ENCODE measurements at regions not wholly inside any gene's neighbourhood (a gene's known extent, or its start where the extent isn't known, plus 50 kb on each side); places are given as distances from the start of the nearest gene placed in this dataset.

- Histone ChIP-seq H3K36me3 (ENCODE audit: insufficient read depth) (no peaks in the 10 kb centered on the region), H3K27ac (ENCODE audit: low read depth) (no peak overlapping the region), H3K4me1 (ENCODE audit: insufficient read depth) (peaks cover 2% of the 10 kb centered on the region), H3K4me3 (ENCODE audit: low read depth, low read length) (no peak overlapping the region)
- no peak for DNase-seq (ENCODE audit: extremely low spot score)
- WGBS: 56% methylated on average over 4 of the region's 4 CpGs
Observed at GRCh38 chr14:22478247-22478646, 110.8 kb downstream of the DAD1 start.

- no peak overlapping the region for H3K4me3 ChIP-seq (ENCODE audit: low read depth, low read length)
- 83% methylated on average over 5 of the region's 5 CpGs for WGBS
- no peaks in the 10 kb centered on the region for H3K36me3 ChIP-seq (ENCODE audit: insufficient read depth)
- DNase-seq (ENCODE audit: extremely low spot score): no peak
- H3K27ac ChIP-seq (ENCODE audit: low read depth): no peak overlapping the region
- peaks cover 2% of the 10 kb centered on the region for H3K4me1 ChIP-seq (ENCODE audit: insufficient read depth)
Observed at GRCh38 chr14:22477569-22478194, 111.3 kb downstream of the DAD1 start.

- Histone ChIP-seq H3K27ac (ENCODE audit: low read depth) (no peak overlapping the region), H3K36me3 (ENCODE audit: insufficient read depth) (no peaks in the 10 kb centered on the region)
- WGBS: 46% methylated on average over 2 of the region's 2 CpGs
Observed at GRCh38 chr14:22476887-22477286, 112.1 kb downstream of the DAD1 start.

DNA sequence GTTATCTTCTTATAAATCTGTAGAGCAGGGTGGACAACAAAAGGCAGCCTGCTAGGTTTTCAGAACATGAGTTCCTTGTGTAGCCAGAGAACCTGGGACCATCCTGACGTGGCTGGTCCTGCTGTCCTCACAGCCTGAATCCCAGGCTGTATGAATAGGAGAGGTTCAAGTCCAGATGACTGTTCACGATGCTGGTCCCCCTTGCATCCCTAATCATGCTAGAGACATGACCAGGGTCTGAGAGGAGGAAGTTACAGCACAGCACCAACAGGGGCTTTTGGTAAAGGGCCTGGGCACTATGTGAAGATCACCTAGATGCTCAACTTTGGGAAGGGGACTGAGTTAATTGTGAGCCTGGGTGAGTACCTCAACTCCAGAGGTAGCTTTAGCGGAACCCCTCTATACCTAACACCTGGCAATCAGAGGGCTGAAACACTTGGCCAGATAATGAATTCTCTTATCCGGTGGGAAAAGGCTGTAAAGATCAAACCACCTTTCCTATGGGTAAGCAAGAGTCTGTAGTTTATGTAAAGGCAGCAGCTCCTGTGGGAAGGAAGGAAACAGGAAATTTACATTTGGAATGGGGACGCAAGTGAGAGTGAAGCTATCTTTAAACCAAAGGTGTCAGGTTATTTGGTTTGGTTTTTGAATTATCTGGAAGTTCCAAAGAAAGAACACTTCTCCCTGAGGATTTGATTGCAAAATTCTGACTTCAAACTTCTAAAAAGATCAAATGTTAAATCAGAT is 112.8 kb downstream of the DAD1 start:
- 88% methylated on average over 5 of the region's 5 CpGs for WGBS
- DNase-seq (ENCODE audit: extremely low spot score): no peak
- H3K27ac ChIP-seq (ENCODE audit: low read depth): no peak overlapping the region
- H3K4me1 ChIP-seq (ENCODE audit: insufficient read depth): peaks cover 2% of the 10 kb centered on the region
- H3K4me3 ChIP-seq (ENCODE audit: low read depth, low read length): no peak overlapping the region
- no peaks in the 10 kb centered on the region for H3K36me3 ChIP-seq (ENCODE audit: insufficient read depth)

More at GRCh38 chr14:22476887-22477286, 112.1 kb downstream of the DAD1 start:
- Histone ChIP-seq H3K4me1 (ENCODE audit: insufficient read depth) (peaks cover 2% of the 10 kb centered on the region), H3K4me3 (ENCODE audit: low read depth, low read length) (no peak overlapping the region)
- DNase-seq (ENCODE audit: extremely low spot score): no peak

DNA sequence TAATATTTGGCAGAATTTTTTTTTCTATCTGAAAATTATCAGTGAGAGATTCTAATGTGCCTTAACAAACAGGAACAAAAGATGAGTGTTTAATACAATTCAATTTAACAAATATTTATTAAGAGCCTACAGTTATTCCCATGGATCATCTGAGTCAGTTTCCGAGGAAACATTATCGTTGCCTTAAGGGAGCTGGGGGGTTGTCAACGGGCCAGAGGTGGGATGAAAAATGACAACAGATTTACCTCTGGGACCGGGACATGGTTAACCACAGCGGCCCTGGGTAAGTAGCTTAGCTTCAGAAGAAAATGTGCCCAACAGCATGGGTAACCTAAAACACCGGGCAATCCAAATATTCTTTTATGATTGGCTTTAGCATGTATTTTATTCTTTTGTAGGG is 113.6 kb downstream of the DAD1 start:
- peaks cover 2% of the 10 kb centered on the region for H3K4me1 ChIP-seq (ENCODE audit: insufficient read depth)
- no peak overlapping the region for H3K4me3 ChIP-seq (ENCODE audit: low read depth, low read length)
- WGBS: 89% methylated on average over 6 of the region's 6 CpGs
- H3K27ac ChIP-seq (ENCODE audit: low read depth): no peak overlapping the region
- no peaks in the 10 kb centered on the region for H3K36me3 ChIP-seq (ENCODE audit: insufficient read depth)
- no peak for DNase-seq (ENCODE audit: extremely low spot score)

DNA sequence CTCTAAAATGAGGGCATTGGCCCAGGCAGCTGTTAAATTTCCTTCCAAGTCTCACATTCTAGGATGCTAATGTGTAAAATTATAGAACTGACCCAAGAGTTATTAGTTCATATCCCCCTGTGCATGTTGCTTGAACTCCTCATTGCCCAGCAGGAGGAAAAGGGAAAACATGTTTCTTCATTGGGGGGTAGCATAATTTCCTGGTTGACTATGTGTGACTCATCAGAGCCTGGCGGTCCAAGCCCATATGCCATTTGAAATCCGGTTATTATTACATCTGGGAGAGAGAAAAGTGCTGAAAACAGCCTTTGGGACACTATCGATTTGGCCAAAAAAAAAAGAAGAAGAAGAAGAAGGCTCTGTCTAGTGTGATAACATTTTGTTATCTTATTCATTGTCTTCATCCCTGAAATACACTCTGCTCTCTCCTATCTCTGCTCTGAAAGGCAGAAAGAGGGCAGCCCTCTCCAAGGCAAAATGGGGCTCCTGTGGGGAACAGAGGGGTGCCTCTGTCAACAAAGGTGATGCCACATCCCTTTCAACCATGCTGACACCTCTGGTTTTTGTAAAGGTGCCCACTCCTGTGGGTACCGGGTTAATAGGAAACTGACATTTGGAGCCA is 114.2 kb downstream of the DAD1 start:
- Histone ChIP-seq H3K4me1 (ENCODE audit: insufficient read depth) (peaks cover 2% of the 10 kb centered on the region), H3K36me3 (ENCODE audit: insufficient read depth) (no peaks in the 10 kb centered on the region), H3K27ac (ENCODE audit: low read depth) (no peak overlapping the region), H3K4me3 (ENCODE audit: low read depth, low read length) (no peak overlapping the region)
- DNase-seq (ENCODE audit: extremely low spot score): no peak
- 71% methylated on average over 4 of the region's 4 CpGs for WGBS

GRCh38 chr14:22472935-22473854 is 115.8 kb downstream of the DAD1 start:
- DNase-seq (ENCODE audit: extremely low spot score): no peak
- Histone ChIP-seq H3K4me1 (ENCODE audit: insufficient read depth) (no peaks in the 10 kb centered on the region), H3K36me3 (ENCODE audit: insufficient read depth) (no peaks in the 10 kb centered on the region), H3K27ac (ENCODE audit: low read depth) (no peak overlapping the region), H3K4me3 (ENCODE audit: low read depth, low read length) (no peak overlapping the region)
- WGBS: 73% methylated on average over 12 of the region's 12 CpGs

- DNase-seq (ENCODE audit: extremely low spot score): no peak
- H3K4me3 ChIP-seq (ENCODE audit: low read depth, low read length): no peak overlapping the region
- H3K36me3 ChIP-seq (ENCODE audit: insufficient read depth): no peaks in the 10 kb centered on the region
- no peaks in the 10 kb centered on the region for H3K4me1 ChIP-seq (ENCODE audit: insufficient read depth)
- WGBS: 84% methylated on average over 2 of the region's 2 CpGs
- H3K27ac ChIP-seq (ENCODE audit: low read depth): no peak overlapping the region
Observed at GRCh38 chr14:22472466-22472865, 116.6 kb downstream of the DAD1 start.

DNA sequence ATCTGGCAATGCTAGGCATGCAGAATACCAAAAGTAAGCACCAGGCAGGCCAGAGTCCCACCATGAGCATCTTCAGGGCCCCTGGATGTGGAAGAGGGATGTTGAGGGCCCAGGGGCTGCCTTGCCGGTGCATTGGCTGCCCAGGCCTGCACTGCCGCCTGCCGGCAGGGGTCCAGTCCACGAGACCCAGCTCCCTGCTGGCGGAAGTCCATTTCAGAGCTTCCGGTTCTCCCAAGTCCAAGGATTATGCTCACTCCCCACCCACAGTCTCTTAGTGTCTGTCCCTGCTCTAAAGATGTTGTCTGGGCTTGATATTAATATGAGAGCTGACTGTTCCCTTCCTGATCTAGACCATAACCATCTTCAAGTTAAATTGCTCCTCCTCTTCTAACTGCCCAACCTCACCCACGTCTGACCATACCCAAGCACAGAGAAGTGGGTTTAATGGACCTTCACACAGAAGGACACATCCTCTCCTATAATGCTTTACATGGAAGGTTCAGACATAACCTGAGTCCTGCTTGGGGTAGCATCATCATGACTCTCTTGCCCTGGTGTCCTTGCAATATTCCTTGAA is 117.4 kb downstream of the DAD1 start:
- Histone ChIP-seq H3K4me1 (ENCODE audit: insufficient read depth) (no peaks in the 10 kb centered on the region), H3K4me3 (ENCODE audit: low read depth, low read length) (no peak overlapping the region), H3K36me3 (ENCODE audit: insufficient read depth) (no peaks in the 10 kb centered on the region), H3K27ac (ENCODE audit: low read depth) (no peak overlapping the region)
- no peak for DNase-seq (ENCODE audit: extremely low spot score)
- 52% methylated on average over 7 of the region's 7 CpGs for WGBS

- DNase-seq (ENCODE audit: extremely low spot score): no peak
- Histone ChIP-seq H3K4me3 (ENCODE audit: low read depth, low read length) (no peak overlapping the region), H3K4me1 (ENCODE audit: insufficient read depth) (no peaks in the 10 kb centered on the region), H3K27ac (ENCODE audit: low read depth) (no peak overlapping the region), H3K36me3 (ENCODE audit: insufficient read depth) (no peaks in the 10 kb centered on the region)
- WGBS: 67% methylated on average over 8 of the region's 8 CpGs
Observed at GRCh38 chr14:22469538-22470303, 119.3 kb downstream of the DAD1 start.

DNA sequence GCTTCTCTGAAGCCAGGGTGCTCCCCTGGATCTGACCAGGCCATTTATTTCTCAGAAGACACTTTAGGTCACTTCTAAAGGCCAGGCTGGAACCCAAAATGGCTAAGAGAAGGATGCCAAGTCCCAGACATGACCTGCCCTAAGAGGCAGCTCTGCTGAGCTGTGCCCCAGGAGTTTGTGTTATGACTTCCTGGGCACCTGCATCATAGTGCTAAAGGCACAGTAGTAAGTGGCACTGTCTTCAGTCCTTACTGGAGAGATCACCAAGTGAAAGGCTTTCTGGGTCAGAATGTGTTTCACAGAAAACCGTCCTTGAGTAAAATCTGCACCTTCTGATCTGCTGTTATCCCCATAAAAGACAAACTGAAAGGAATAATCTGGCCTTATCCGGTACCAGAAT is 120.2 kb downstream of the DAD1 start:
- Histone ChIP-seq H3K36me3 (ENCODE audit: insufficient read depth) (no peaks in the 10 kb centered on the region), H3K4me1 (ENCODE audit: insufficient read depth) (no peaks in the 10 kb centered on the region), H3K27ac (ENCODE audit: low read depth) (no peak overlapping the region), H3K4me3 (ENCODE audit: low read depth, low read length) (no peak overlapping the region)
- WGBS: 62% methylated on average over 2 of the region's 2 CpGs
- DNase-seq (ENCODE audit: extremely low spot score): no peak

GRCh38 chr14:22466491-22466890 is 122.5 kb downstream of the DAD1 start:
- no peaks in the 10 kb centered on the region for H3K4me1 ChIP-seq (ENCODE audit: insufficient read depth)
- no peak for DNase-seq (ENCODE audit: extremely low spot score)
- H3K36me3 ChIP-seq (ENCODE audit: insufficient read depth): no peaks in the 10 kb centered on the region
- WGBS: 89% methylated on average over 4 of the region's 4 CpGs
- H3K4me3 ChIP-seq (ENCODE audit: low read depth, low read length): no peak overlapping the region
- no peak overlapping the region for H3K27ac ChIP-seq (ENCODE audit: low read depth)

Data from urinary bladder (tissue), 3 donors.